Mesendoderm (in vitro differentiated cells): ENCODE measurements at regions not wholly inside any gene's neighbourhood (a gene's known extent, or its start where the extent isn't known, plus 50 kb on each side); places are given as distances from the start of the nearest gene placed in this dataset.

Experiments used
- DNase-seq: peaks from one replicate; pipeline ENCODE4 v3.0.0; 2013
- H2AK5ac ChIP-seq: 2 replicates; pipeline ENCODE4 v1.6.1; 2013; ENCODE audit warnings: low read length, inconsistent platforms
- H2BK120ac ChIP-seq: 2 replicates; pipeline ENCODE4 v1.6.1; 2013; ENCODE audit warnings: low read depth, mild to moderate bottlenecking, low read length, moderate library complexity, mixed read lengths
- H2BK15ac ChIP-seq: replicated peaks from 2 replicates; pipeline ENCODE4 v1.6.1; 2013; ENCODE audit warnings: low read depth, mild to moderate bottlenecking, moderate library complexity
- H2BK5ac ChIP-seq: 2 replicates; pipeline ENCODE4 v1.6.1; 2013; ENCODE audit warnings: low read length, inconsistent platforms
- H3K18ac ChIP-seq: 2 replicates; pipeline ENCODE4 v1.6.1; 2013; ENCODE audit warnings: mild to moderate bottlenecking, low read length, mixed read lengths
- H3K23ac ChIP-seq: one replicate; pipeline ENCODE4 v1.6.1; 2013; ENCODE audit warnings: low read length
- H3K27ac ChIP-seq: 2 replicates; pipeline ENCODE4 v1.5.1; 2013; ENCODE audit warnings: low read depth, mild to moderate bottlenecking, inconsistent platforms, low read length, moderate library complexity
- H3K27me3 ChIP-seq: 2 replicates; pipeline ENCODE4 v1.6.1; 2013; ENCODE audit warnings: low read length, control low read depth, mild to moderate bottlenecking, inconsistent platforms; ENCODE audit not compliant: insufficient read depth, poor library complexity
- H3K36me3 ChIP-seq: 2 replicates; pipeline ENCODE4 v1.6.1; 2013; ENCODE audit warnings: low read length, inconsistent platforms; ENCODE audit not compliant: control insufficient read depth, insufficient read depth
- H3K4ac ChIP-seq: one replicate; pipeline ENCODE4 v1.6.1; 2013; ENCODE audit warnings: low read depth, mild to moderate bottlenecking, low read length, moderate library complexity
- H3K4me1 ChIP-seq: 2 replicates; pipeline ENCODE4 v1.6.1; 2013; ENCODE audit warnings: low read depth, low read length, inconsistent platforms; ENCODE audit not compliant: control insufficient read depth
- H3K4me2 ChIP-seq: 2 replicates; pipeline ENCODE4 v1.6.1; 2013; ENCODE audit warnings: low read length
- H3K4me3 ChIP-seq: 2 replicates; pipeline ENCODE4 v1.5.1; 2013; ENCODE audit warnings: mild to moderate bottlenecking, low read length
- H3K56ac ChIP-seq: one replicate; pipeline ENCODE4 v1.6.1; 2013; ENCODE audit warnings: low read length
- H3K79me1 ChIP-seq: 2 replicates; pipeline ENCODE4 v1.6.1; 2013; ENCODE audit warnings: low read length, inconsistent platforms
- H3K79me2 ChIP-seq: 2 replicates; pipeline ENCODE4 v1.6.1; 2013; ENCODE audit warnings: mild to moderate bottlenecking, low read length; ENCODE audit not compliant: control insufficient read depth, insufficient read depth
- H3K9ac ChIP-seq: 2 replicates; pipeline ENCODE4 v1.6.1; 2013; ENCODE audit warnings: low read length, inconsistent platforms
- H4K5ac ChIP-seq: one replicate; pipeline ENCODE4 v1.6.1; 2013; ENCODE audit warnings: low read length
- H4K8ac ChIP-seq: one replicate; pipeline ENCODE4 v1.6.1; 2013; ENCODE audit warnings: low read depth, mild to moderate bottlenecking, control low read depth, low read length, moderate library complexity
- WGBS: extraction: QIAGEN DNeasy Blood & Tissue Kit; methylation state at CpG from one replicate; pipeline ENCODE4 v1.1.7; 2013; ENCODE audit warnings: low lambda C conversion rate, missing lambda C conversion rate; ENCODE audit not compliant: insufficient coverage; ENCODE audit errors: extremely low coverage; 5-methylcytosine and 5-hydroxymethylcytosine counted together

DNA sequence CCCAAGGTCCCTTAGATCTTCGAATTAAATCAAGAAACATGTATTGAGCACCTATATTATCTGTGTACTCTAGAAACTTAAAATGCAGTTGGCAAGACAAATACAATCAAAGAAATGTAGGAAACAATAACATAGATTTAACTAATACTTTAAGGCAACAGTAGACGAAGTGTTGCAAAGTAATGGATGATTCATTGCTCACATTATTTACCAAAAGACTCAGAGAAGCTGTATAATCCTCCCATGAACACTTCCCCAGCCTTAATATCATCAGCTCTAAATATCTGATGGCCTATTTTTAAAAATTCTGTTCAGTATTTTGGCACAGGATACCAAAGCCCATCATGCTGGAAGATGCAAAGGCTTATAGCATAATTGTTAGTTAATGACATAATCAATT is 272.1 kb upstream of the TTC14 start:
- Histone ChIP-seq H3K4me2 (no peak overlapping the region), H3K18ac (no peak overlapping the region), H3K23ac (no peak overlapping the region), H3K9ac (no peak overlapping the region), H3K36me3 (no peaks in the 10 kb centered on the region), H3K4me1 (no peaks in the 10 kb centered on the region), H2BK15ac (no peak overlapping the region), H3K27me3 (no peaks in the 10 kb centered on the region), H2BK120ac (no peak overlapping the region), H2AK5ac (no peak overlapping the region), H3K27ac (no peak overlapping the region), H3K4me3 (no peak overlapping the region), H3K56ac (no peak overlapping the region), H3K79me2 (no peaks in the 10 kb centered on the region), H3K79me1 (no peaks in the 10 kb centered on the region), H4K8ac (no peak overlapping the region), H2BK5ac (no peak overlapping the region), H3K4ac (no peak overlapping the region), H4K5ac (no peak overlapping the region)
- no CpG with 5 or more reads among the region's 2 CpGs for WGBS
- no peak for DNase-seq

DNA sequence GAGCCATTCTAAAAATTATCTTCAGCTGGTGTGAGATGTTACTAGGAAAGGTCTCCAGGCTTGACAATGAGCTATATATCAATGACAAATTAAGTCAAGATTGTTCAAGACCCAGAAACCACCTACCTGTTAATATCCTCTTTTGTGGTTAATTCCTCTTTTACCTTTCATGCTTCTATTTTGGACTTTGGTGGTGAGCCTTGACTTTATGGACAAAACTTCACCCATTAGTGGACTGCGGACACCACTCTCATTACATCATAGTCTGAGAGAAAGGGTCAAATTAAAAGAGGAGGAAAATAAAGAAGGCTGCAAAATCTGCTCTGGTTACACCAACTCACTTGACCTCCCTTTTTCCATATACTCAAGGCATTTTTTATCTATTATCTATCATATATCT is 271.5 kb upstream of the TTC14 start:
- Histone ChIP-seq H3K4me3 (no peak overlapping the region), H2BK120ac (no peak overlapping the region), H3K18ac (no peak overlapping the region), H2BK5ac (no peak overlapping the region), H3K4ac (no peak overlapping the region), H3K79me1 (no peaks in the 10 kb centered on the region), H3K27ac (no peak overlapping the region), H3K56ac (no peak overlapping the region), H3K9ac (no peak overlapping the region), H4K8ac (no peak overlapping the region), H3K79me2 (no peaks in the 10 kb centered on the region), H3K4me2 (no peak overlapping the region), H3K27me3 (no peaks in the 10 kb centered on the region), H3K4me1 (no peaks in the 10 kb centered on the region), H3K23ac (no peak overlapping the region), H4K5ac (no peak overlapping the region), H2BK15ac (no peak overlapping the region), H3K36me3 (no peaks in the 10 kb centered on the region), H2AK5ac (no peak overlapping the region)
- no CpG with 5 or more reads among the region's 1 CpG for WGBS
- no peak for DNase-seq

DNA sequence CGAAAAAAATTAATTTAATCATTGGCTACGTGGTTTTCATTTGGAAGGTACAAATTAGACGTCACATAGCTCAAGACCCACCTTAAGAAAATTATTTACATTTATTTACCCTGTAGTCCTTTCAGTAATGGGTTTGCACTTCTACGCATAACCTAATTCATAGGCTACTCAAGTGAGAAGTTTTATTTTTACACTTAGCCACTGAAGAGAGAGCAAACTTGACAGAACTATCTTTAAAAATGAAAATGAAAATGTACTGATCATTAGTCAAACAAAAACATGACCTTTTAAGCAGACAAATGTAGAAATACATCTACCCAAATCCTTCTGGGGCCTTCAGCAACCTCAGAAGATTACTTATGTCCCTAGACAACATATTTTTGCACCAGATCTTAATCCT is 269.4 kb upstream of the TTC14 start:
- H2AK5ac ChIP-seq = no peak overlapping the region
- H4K5ac ChIP-seq = no peak overlapping the region
- H3K9ac ChIP-seq = no peak overlapping the region
- no peaks in the 10 kb centered on the region for H3K4me1 ChIP-seq
- no peak for DNase-seq
- H3K79me1 ChIP-seq = no peaks in the 10 kb centered on the region
- H2BK15ac ChIP-seq = no peak overlapping the region
- H3K4me3 ChIP-seq = no peak overlapping the region
- no peaks in the 10 kb centered on the region for H3K27me3 ChIP-seq
- H2BK120ac ChIP-seq = no peak overlapping the region
- H3K4ac ChIP-seq = no peak overlapping the region
- H2BK5ac ChIP-seq = no peak overlapping the region
- no peaks in the 10 kb centered on the region for H3K36me3 ChIP-seq
- H4K8ac ChIP-seq = no peak overlapping the region
- no peak overlapping the region for H3K23ac ChIP-seq
- no peaks in the 10 kb centered on the region for H3K79me2 ChIP-seq
- H3K27ac ChIP-seq = no peak overlapping the region
- H3K4me2 ChIP-seq = no peak overlapping the region
- 100% methylated on average over 1 of the region's 4 CpGs for WGBS
- no peak overlapping the region for H3K56ac ChIP-seq
- H3K18ac ChIP-seq = no peak overlapping the region

DNA sequence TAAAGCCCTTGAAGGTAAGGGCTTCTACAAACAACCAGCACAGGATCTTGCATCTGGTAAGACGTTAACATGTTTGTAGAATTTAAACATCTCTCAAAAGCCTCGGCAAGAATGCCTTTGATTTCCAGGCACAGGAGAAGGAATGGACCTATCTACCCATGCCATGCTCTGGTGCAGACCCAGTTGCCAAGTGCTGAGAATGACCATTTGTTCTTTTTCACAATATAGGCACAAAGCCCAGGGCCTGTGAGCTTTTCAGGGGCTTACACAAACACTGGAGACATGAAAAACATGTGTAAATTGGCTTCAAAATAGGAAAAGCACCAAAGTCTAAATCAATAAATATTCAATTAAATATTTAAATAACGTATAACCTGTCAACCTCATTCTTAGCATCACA is 266.9 kb upstream of the TTC14 start:
- H3K4me2 ChIP-seq = no peak overlapping the region
- WGBS = 100% methylated on average over 1 of the region's 3 CpGs

DNA sequence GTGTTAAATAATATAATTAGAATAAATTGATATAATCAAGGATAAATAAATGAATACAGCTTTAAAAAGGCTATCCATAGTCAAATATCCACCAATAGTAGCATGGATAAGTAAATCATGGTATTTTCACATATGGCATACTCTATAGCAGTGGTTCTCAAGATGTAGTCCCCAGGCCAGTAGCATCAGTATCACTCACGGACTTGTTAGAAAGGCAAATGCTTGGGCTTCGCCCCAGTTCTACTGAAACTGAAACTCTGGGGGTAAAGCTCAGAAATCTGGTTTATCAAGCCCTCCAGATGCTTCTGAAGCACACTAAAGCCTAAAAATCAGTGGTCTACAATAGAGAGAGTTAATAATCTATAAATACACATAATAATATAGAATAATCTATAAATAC is 261.6 kb upstream of the TTC14 start:
- no peaks in the 10 kb centered on the region for H3K4me1 ChIP-seq
- H3K56ac ChIP-seq = no peak overlapping the region
- no peak overlapping the region for H3K9ac ChIP-seq
- H4K8ac ChIP-seq = no peak overlapping the region
- H2BK120ac ChIP-seq = no peak overlapping the region
- WGBS = no CpG with 5 or more reads among the region's 2 CpGs
- H2BK5ac ChIP-seq = no peak overlapping the region
- H3K27me3 ChIP-seq = no peaks in the 10 kb centered on the region
- H3K36me3 ChIP-seq = no peaks in the 10 kb centered on the region
- no peak overlapping the region for H3K27ac ChIP-seq
- H3K79me2 ChIP-seq = no peaks in the 10 kb centered on the region
- H3K79me1 ChIP-seq = no peaks in the 10 kb centered on the region
- H3K23ac ChIP-seq = no peak overlapping the region
- no peak overlapping the region for H3K4me3 ChIP-seq
- no peak overlapping the region for H2AK5ac ChIP-seq
- no peak overlapping the region for H3K18ac ChIP-seq
- no peak for DNase-seq
- H4K5ac ChIP-seq = no peak overlapping the region
- H3K4me2 ChIP-seq = no peak overlapping the region
- H3K4ac ChIP-seq = no peak overlapping the region
- H2BK15ac ChIP-seq = no peak overlapping the region

More for the DNA sequence above, 266.9 kb upstream of the TTC14 start:
- H2BK15ac ChIP-seq = no peak overlapping the region
- H4K5ac ChIP-seq = no peak overlapping the region
- H2AK5ac ChIP-seq = no peak overlapping the region
- no peak overlapping the region for H3K9ac ChIP-seq
- no peaks in the 10 kb centered on the region for H3K36me3 ChIP-seq
- no peak overlapping the region for H2BK120ac ChIP-seq
- no peaks in the 10 kb centered on the region for H3K79me1 ChIP-seq
- H4K8ac ChIP-seq = no peak overlapping the region
- no peak overlapping the region for H3K23ac ChIP-seq
- H3K27me3 ChIP-seq = no peaks in the 10 kb centered on the region
- H3K4ac ChIP-seq = no peak overlapping the region
- no peak overlapping the region for H2BK5ac ChIP-seq
- H3K4me1 ChIP-seq = no peaks in the 10 kb centered on the region
- H3K4me3 ChIP-seq = no peak overlapping the region
- no peaks in the 10 kb centered on the region for H3K79me2 ChIP-seq
- H3K56ac ChIP-seq = no peak overlapping the region
- no peak for DNase-seq
- H3K27ac ChIP-seq = no peak overlapping the region
- H3K18ac ChIP-seq = no peak overlapping the region

DNA sequence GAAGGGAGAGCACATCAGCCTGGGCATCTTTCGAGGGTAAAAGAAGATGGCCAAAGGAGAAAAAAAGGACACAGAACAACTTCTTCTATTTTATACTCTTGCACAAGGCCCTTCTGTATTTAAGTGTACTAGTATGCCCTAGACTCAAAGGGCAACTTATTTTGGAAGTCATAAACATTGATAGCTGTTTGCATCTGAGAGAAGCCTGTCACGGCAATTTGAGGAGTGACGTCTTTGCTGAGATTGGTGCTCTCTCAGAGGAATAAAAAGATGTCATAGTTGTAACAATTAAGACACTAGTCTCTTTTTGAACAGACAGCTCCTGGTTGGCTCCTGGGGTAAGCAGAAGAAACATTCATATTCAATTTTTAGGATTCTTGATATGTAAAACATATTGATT is 260.4 kb upstream of the TTC14 start:
- no peak overlapping the region for H3K27ac ChIP-seq
- no peaks in the 10 kb centered on the region for H3K4me1 ChIP-seq
- H2AK5ac ChIP-seq = no peak overlapping the region
- H3K36me3 ChIP-seq = no peaks in the 10 kb centered on the region
- no peak overlapping the region for H4K5ac ChIP-seq
- H3K27me3 ChIP-seq = no peaks in the 10 kb centered on the region
- H2BK120ac ChIP-seq = no peak overlapping the region
- H3K56ac ChIP-seq = no peak overlapping the region
- no peak overlapping the region for H3K4ac ChIP-seq
- no peaks in the 10 kb centered on the region for H3K79me1 ChIP-seq
- H3K4me2 ChIP-seq = no peak overlapping the region
- no peak for DNase-seq
- no peak overlapping the region for H3K9ac ChIP-seq
- no peak overlapping the region for H2BK15ac ChIP-seq
- no CpG with 5 or more reads among the region's 3 CpGs for WGBS
- H2BK5ac ChIP-seq = no peak overlapping the region
- no peak overlapping the region for H3K18ac ChIP-seq
- no peak overlapping the region for H3K4me3 ChIP-seq
- no peak overlapping the region for H4K8ac ChIP-seq
- no peaks in the 10 kb centered on the region for H3K79me2 ChIP-seq
- H3K23ac ChIP-seq = no peak overlapping the region
